SK-N-SH treated with all-trans-retinoic acid at 6 μM for 48 hours (cell line): ENCODE measurements at regions not wholly inside any gene's neighbourhood (a gene's known extent, or its start where the extent isn't known, plus 50 kb on each side); places are given as distances from the start of the nearest gene placed in this dataset.
"Not testable (repeated sequence)": the region's sequence is repeated elsewhere in the genome, so short reads cannot be mapped to it uniquely, and the experiment has no call there.

Experiments used
- ATAC-seq: fragments of 200-7000 bp; cut with Tn5 transposase; 3 replicates; pipeline ENCODE4 v1.9.1; 2020; ENCODE audit warnings: mild to moderate bottlenecking, moderate library complexity
- CREB5 ChIP-seq: fragments of 250-450 bp; sonication (Bioruptor Pico); IDR thresholded peaks from 2 replicates; pipeline ENCODE4 v1.5.1; 2020; ENCODE audit warnings: low read depth, mild to moderate bottlenecking, moderate library complexity
- CSDC2 ChIP-seq: fragments of 250-450 bp; sonication (Bioruptor Pico); IDR thresholded peaks from 2 replicates; pipeline ENCODE4 v1.5.0; 2020; ENCODE audit warnings: mild to moderate bottlenecking, moderate library complexity
- GLIS3 ChIP-seq: fragments of 250-450 bp; sonication (Bioruptor Pico); IDR thresholded peaks from 2 replicates; pipeline ENCODE4 v1.5.0; 2020; ENCODE audit warnings: mild to moderate bottlenecking, moderate library complexity
- ISL1 ChIP-seq: fragments of 250-450 bp; sonication (Bioruptor Pico); IDR thresholded peaks from 2 replicates; pipeline ENCODE4 v2.1.2; 2022; ENCODE audit warnings: mild to moderate bottlenecking, moderate library complexity
- PPARA ChIP-seq: fragments of 250-450 bp; sonication (Bioruptor Pico); IDR thresholded peaks from 2 replicates; pipeline ENCODE4 v1.5.0; 2020; ENCODE audit warnings: mild to moderate bottlenecking, borderline replicate concordance
- RARB ChIP-seq: fragments of 250-450 bp; sonication (Bioruptor Pico); IDR thresholded peaks from 2 replicates; pipeline ENCODE4 v1.8.0; 2021; ENCODE audit warnings: mild to moderate bottlenecking, moderate library complexity
- SNAI2 ChIP-seq: fragments of 250-450 bp; sonication (Bioruptor Pico); IDR thresholded peaks from 2 replicates; pipeline ENCODE4 v1.5.0; 2020; ENCODE audit warnings: mild to moderate bottlenecking, moderate library complexity
- TCF4 ChIP-seq: fragments of 250-450 bp; sonication (Bioruptor Pico); IDR thresholded peaks from 2 replicates; pipeline ENCODE4 v1.8.0; 2021; ENCODE audit warnings: mild to moderate bottlenecking, moderate library complexity, borderline replicate concordance
- TOX ChIP-seq: fragments of 250-450 bp; sonication (Bioruptor Pico); IDR thresholded peaks from 2 replicates; pipeline ENCODE4 v1.8.0; 2021; ENCODE audit warnings: mild to moderate bottlenecking, moderate library complexity, borderline replicate concordance
- ZC3H10 ChIP-seq: fragments of 250-450 bp; sonication (Bioruptor Pico); IDR thresholded peaks from 2 replicates; pipeline ENCODE4 v1.5.1; 2021; ENCODE audit warnings: mild to moderate bottlenecking, moderate library complexity
- ZFP3 ChIP-seq: fragments of 250-450 bp; sonication (Bioruptor Pico); IDR thresholded peaks from 2 replicates; pipeline ENCODE4 v1.5.0; 2020; ENCODE audit warnings: mild to moderate bottlenecking, moderate library complexity
- ZFP30 ChIP-seq: fragments of 450-650 bp; formaldehyde crosslinking; IDR thresholded peaks from 2 replicates; pipeline ENCODE4 v1.5.0; 2022; ENCODE audit warnings: mild to moderate bottlenecking, moderate library complexity
- ZNF565 ChIP-seq: fragments of 450-650 bp; formaldehyde crosslinking; conservative IDR thresholded peaks from 2 replicates; pipeline ENCODE4 v1.5.0; 2020; ENCODE audit warnings: low read depth, mild to moderate bottlenecking, moderate library complexity
- ZNF70 ChIP-seq: fragments of 450-650 bp; formaldehyde crosslinking; IDR thresholded peaks from 2 replicates; pipeline ENCODE4 v1.5.0; 2020; ENCODE audit warnings: mild to moderate bottlenecking, moderate library complexity
- ZNF8 ChIP-seq: fragments of 450-650 bp; formaldehyde crosslinking; IDR thresholded peaks from 2 replicates; pipeline ENCODE4 v1.5.0; 2020; ENCODE audit warnings: mild to moderate bottlenecking, moderate library complexity
- TF ChIP-seq, protein P1 (sequence below): fragments of 250-450 bp; sonication (Bioruptor Pico); IDR thresholded peaks from 2 replicates; pipeline ENCODE4 v1.5.0; 2020; ENCODE audit warnings: mild to moderate bottlenecking, moderate library complexity
- TF ChIP-seq, protein P2 (sequence below): fragments of 250-450 bp; sonication (Bioruptor Pico); IDR thresholded peaks from 2 replicates; pipeline ENCODE4 v1.8.0; 2020; ENCODE audit warnings: mild to moderate bottlenecking, moderate library complexity, borderline replicate concordance
- TF ChIP-seq, protein P3 (sequence below): fragments of 250-450 bp; sonication (Bioruptor Pico); IDR thresholded peaks from 2 replicates; pipeline ENCODE4 v1.5.1; 2021; ENCODE audit warnings: mild to moderate bottlenecking, moderate library complexity
- TF ChIP-seq, protein P4 (sequence below): fragments of 250-450 bp; sonication (Bioruptor Pico); IDR thresholded peaks from 2 replicates; pipeline ENCODE4 v1.8.0; 2021; ENCODE audit warnings: low read depth, mild to moderate bottlenecking, moderate library complexity, borderline replicate concordance

GRCh38 chr6:103719545-103719944, 1140.2 kb downstream of the HACE1 start:
- TF ChIP-seq ZFP3 (CRISPR knock-in tag) = no peak
- TF ChIP-seq GLIS3 = no peak
- TF ChIP-seq RARB (CRISPR knock-in tag) = no peak
- no peak for TF ChIP-seq TOX (CRISPR knock-in tag)
- TF ChIP-seq, protein P1, sequence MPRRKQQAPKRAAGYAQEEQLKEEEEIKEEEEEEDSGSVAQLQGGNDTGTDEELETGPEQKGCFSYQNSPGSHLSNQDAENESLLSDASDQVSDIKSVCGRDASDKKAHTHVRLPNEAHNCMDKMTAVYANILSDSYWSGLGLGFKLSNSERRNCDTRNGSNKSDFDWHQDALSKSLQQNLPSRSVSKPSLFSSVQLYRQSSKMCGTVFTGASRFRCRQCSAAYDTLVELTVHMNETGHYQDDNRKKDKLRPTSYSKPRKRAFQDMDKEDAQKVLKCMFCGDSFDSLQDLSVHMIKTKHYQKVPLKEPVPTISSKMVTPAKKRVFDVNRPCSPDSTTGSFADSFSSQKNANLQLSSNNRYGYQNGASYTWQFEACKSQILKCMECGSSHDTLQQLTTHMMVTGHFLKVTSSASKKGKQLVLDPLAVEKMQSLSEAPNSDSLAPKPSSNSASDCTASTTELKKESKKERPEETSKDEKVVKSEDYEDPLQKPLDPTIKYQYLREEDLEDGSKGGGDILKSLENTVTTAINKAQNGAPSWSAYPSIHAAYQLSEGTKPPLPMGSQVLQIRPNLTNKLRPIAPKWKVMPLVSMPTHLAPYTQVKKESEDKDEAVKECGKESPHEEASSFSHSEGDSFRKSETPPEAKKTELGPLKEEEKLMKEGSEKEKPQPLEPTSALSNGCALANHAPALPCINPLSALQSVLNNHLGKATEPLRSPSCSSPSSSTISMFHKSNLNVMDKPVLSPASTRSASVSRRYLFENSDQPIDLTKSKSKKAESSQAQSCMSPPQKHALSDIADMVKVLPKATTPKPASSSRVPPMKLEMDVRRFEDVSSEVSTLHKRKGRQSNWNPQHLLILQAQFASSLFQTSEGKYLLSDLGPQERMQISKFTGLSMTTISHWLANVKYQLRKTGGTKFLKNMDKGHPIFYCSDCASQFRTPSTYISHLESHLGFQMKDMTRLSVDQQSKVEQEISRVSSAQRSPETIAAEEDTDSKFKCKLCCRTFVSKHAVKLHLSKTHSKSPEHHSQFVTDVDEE (CRISPR knock-in tag) = no peak
- no peak for TF ChIP-seq ZFP30 (CRISPR knock-in tag)
- TF ChIP-seq CREB5 (CRISPR knock-in tag) = no peak
- TF ChIP-seq ZNF70 (CRISPR knock-in tag) = no peak
- TF ChIP-seq ZNF565 (CRISPR knock-in tag) = no peak
- TF ChIP-seq ISL1 (CRISPR knock-in tag) = no peak
- TF ChIP-seq CSDC2 (CRISPR knock-in tag) = no peak
- TF ChIP-seq, protein P2, sequence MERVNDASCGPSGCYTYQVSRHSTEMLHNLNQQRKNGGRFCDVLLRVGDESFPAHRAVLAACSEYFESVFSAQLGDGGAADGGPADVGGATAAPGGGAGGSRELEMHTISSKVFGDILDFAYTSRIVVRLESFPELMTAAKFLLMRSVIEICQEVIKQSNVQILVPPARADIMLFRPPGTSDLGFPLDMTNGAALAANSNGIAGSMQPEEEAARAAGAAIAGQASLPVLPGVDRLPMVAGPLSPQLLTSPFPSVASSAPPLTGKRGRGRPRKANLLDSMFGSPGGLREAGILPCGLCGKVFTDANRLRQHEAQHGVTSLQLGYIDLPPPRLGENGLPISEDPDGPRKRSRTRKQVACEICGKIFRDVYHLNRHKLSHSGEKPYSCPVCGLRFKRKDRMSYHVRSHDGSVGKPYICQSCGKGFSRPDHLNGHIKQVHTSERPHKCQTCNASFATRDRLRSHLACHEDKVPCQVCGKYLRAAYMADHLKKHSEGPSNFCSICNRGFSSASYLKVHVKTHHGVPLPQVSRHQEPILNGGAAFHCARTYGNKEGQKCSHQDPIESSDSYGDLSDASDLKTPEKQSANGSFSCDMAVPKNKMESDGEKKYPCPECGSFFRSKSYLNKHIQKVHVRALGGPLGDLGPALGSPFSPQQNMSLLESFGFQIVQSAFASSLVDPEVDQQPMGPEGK (CRISPR knock-in tag) = no peak
- TF ChIP-seq, protein P3, sequence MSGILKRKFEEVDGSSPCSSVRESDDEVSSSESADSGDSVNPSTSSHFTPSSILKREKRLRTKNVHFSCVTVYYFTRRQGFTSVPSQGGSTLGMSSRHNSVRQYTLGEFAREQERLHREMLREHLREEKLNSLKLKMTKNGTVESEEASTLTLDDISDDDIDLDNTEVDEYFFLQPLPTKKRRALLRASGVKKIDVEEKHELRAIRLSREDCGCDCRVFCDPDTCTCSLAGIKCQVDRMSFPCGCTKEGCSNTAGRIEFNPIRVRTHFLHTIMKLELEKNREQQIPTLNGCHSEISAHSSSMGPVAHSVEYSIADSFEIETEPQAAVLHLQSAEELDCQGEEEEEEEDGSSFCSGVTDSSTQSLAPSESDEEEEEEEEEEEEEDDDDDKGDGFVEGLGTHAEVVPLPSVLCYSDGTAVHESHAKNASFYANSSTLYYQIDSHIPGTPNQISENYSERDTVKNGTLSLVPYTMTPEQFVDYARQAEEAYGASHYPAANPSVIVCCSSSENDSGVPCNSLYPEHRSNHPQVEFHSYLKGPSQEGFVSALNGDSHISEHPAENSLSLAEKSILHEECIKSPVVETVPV = no peak
- no peak for TF ChIP-seq PPARA
- TF ChIP-seq, protein P4, sequence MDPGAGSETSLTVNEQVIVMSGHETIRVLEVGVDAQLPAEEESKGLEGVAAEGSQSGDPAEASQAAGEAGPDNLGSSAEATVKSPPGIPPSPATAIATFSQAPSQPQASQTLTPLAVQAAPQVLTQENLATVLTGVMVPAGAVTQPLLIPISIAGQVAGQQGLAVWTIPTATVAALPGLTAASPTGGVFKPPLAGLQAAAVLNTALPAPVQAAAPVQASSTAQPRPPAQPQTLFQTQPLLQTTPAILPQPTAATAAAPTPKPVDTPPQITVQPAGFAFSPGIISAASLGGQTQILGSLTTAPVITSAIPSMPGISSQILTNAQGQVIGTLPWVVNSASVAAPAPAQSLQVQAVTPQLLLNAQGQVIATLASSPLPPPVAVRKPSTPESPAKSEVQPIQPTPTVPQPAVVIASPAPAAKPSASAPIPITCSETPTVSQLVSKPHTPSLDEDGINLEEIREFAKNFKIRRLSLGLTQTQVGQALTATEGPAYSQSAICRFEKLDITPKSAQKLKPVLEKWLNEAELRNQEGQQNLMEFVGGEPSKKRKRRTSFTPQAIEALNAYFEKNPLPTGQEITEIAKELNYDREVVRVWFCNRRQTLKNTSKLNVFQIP (CRISPR knock-in tag) = no peak
- no peak for TF ChIP-seq TCF4
- no peak for TF ChIP-seq SNAI2 (CRISPR knock-in tag)
- TF ChIP-seq ZC3H10 (CRISPR knock-in tag) = no peak
- ATAC-seq = no peak

DNA sequence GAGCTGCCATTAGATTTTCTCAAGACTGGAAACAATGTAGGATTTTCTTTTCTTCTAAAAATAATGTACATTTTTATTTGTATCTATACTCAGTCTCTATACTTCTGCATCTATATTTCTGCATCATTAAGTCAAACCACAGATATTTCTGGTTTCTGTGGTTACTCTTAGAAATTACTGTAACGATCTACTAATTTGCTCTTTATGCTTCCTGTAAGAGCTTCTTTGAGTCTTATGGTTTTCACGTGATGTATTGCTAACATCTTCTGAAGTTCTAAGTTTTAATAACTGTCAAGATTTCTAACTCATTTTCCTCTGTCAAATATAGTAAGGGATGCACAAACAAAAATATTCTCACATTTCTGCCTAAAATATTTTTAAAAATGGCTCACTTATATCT, 1144.5 kb downstream of the HACE1 start:
- ATAC-seq = no peak
- TF ChIP-seq PPARA = no peak
- TF ChIP-seq, protein P3 = no peak
- TF ChIP-seq, protein P1 (CRISPR knock-in tag) = no peak
- no peak for TF ChIP-seq ZNF565 (CRISPR knock-in tag)
- no peak for TF ChIP-seq CREB5 (CRISPR knock-in tag)
- TF ChIP-seq, protein P4 (CRISPR knock-in tag) = no peak
- no peak for TF ChIP-seq TCF4
- TF ChIP-seq TOX (CRISPR knock-in tag) = no peak
- no peak for TF ChIP-seq ZFP30 (CRISPR knock-in tag)
- TF ChIP-seq ZNF8 = no peak

DNA sequence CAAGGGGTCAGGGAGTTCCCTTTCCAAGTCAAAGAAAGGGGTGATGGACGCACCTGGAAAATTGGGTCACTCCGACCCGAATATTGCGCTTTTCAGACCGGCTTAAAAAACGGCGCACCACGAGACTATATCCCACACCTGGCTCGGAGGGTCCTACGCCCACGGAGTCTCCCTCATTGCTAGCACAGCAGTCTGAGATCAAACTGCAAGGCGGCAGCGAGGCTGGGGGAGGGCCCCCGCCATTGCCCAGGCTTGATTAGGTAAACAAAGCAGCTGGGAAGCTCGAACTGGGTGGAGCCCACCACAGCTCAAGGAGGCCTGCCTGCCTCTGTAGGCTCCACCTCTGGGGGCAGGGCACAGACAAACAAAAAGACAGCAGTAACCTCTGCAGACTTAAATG, 1150.5 kb downstream of the HACE1 start:
- not testable (repeated sequence) for ATAC-seq
